ENCODE measurements at regions not wholly inside any gene's neighbourhood (a gene's known extent, or its start where the extent isn't known, plus 50 kb on each side); places are given as distances from the start of the nearest gene placed in this dataset.

DNA sequence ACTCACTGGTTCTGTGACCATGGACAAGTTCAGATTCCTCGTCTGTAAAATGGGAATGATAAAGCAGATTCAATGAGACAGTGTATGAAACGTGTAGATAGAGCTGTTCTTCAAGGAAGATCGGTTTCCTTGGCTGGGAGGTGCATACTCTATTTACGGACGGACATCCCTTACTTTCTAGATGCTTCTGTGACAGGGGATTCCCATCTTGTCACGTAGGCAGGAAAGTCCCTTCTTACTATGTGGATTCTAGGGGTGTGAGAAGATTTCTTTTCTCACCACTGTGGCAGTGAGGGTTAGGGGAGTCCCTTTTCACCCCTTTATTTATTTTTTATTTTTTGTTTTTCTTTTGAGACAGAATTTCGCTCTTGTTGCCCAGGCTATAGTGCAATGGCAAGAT is 180.9 kb upstream of the TBL1XR1 start:
- Histone ChIP-seq H3K4me3 (no peak overlapping the region), H3K27ac (no peak overlapping the region), H3K27me3 (no peaks in the 10 kb centered on the region), H3K4me1 (no peaks in the 10 kb centered on the region), H3K36me3 (no peaks in the 10 kb centered on the region), H3K9me3 (no peaks in the 10 kb centered on the region)
- TF ChIP-seq, protein P1, sequence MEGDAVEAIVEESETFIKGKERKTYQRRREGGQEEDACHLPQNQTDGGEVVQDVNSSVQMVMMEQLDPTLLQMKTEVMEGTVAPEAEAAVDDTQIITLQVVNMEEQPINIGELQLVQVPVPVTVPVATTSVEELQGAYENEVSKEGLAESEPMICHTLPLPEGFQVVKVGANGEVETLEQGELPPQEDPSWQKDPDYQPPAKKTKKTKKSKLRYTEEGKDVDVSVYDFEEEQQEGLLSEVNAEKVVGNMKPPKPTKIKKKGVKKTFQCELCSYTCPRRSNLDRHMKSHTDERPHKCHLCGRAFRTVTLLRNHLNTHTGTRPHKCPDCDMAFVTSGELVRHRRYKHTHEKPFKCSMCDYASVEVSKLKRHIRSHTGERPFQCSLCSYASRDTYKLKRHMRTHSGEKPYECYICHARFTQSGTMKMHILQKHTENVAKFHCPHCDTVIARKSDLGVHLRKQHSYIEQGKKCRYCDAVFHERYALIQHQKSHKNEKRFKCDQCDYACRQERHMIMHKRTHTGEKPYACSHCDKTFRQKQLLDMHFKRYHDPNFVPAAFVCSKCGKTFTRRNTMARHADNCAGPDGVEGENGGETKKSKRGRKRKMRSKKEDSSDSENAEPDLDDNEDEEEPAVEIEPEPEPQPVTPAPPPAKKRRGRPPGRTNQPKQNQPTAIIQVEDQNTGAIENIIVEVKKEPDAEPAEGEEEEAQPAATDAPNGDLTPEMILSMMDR (IDR thresholded peaks at IDR 0.05): no peak
- no peak for DNase-seq
- ATAC-seq: no peak
- 84 to 85% methylated on average over 7 of the region's 7 CpGs for WGBS, 2 donors
- intact Hi-C loops (cut with DNase I): no loop called here
- no peak for FAIRE-seq

DNA sequence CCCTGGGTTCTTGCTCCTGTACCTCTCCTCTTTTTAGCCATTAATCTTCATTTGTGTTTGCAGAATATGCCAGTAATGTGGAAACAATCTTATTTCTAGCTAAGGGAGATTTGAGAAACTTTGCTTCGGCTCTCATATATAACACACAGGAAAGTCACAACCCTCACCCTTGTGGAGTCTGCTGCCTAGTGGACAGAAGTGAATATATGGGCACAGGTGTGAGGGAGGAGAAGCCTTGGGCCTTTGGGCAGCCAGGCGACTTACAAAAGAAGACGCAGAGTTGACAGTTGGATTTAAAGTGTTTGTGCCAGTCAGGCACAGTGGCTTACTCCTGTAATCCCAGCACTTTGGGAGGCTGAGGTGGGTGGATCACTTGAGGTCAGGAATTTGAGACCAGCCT is 181.8 kb upstream of the TBL1XR1 start:
- WGBS, 2 donors: 37 to 42% methylated on average over 3 of the region's 3 CpGs
- Histone ChIP-seq H3K27me3 (no peaks in the 10 kb centered on the region), H3K36me3 (no peaks in the 10 kb centered on the region), H3K9me3 (no peaks in the 10 kb centered on the region), H3K4me1 (no peaks in the 10 kb centered on the region), H3K4me3 (no peak overlapping the region), H3K27ac (no peak overlapping the region)
- DNase-seq (peak in 1 of 6 donors; percentile 39), FAIRE-seq (no peak), ATAC-seq (peak; percentile 78 to 95 (median 82))
- TF ChIP-seq, protein P1 (IDR thresholded peaks at IDR 0.05): no peak
- intact Hi-C loops (cut with DNase I): no loop called here

DNA sequence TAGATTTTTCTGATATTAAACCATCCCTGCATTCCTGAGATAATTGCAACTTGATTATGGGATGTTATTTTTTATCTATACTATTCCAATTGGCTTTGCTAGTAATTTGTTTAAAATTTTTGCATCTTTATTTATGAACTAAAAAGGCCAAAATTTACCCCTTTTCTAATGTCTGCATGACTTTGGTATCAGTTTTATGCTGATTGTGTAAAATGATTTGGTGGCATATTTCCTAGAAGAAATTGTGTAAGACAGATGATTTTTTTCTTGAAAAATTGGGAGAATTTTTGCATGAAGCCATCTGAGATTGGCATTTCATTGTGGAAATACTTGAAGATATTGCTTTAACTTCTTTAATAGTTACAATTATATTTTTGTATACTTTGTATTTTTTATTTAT is 183.8 kb upstream of the TBL1XR1 start:
- H3K9me3 ChIP-seq: no peaks in the 10 kb centered on the region
- no peaks in the 10 kb centered on the region for H3K36me3 ChIP-seq
- no peak overlapping the region for H3K4me3 ChIP-seq
- intact Hi-C loops (cut with DNase I): no loop called here
- H3K27ac ChIP-seq: no peak overlapping the region
- TF ChIP-seq, protein P1 (IDR thresholded peaks at IDR 0.05): no peak
- H3K27me3 ChIP-seq: no peaks in the 10 kb centered on the region
- no peaks in the 10 kb centered on the region for H3K4me1 ChIP-seq
- DNase-seq (no peak), ATAC-seq (no peak), FAIRE-seq (no peak)

DNA sequence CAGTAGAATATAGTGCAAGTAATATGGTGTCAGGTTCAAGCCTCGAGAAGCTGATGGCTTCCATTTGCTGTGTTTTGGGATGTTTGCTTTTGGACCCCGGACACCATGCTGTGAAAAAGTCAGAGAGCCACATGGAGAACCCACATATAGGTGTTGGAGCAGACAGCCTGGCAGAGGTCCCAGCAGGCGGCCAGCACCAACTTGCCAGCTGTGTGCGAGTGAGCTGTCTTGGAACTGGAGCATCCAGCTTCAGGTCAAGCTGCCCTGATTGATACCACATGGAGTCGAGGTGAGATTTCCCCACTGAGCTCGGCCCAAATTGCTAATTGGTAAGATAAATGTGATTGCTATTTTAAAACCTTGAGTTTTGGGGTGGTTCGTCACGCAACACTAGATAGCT is 185.7 kb upstream of the TBL1XR1 start:
- TF ChIP-seq, protein P1 (IDR thresholded peaks at IDR 0.05): no peak
- intact Hi-C loops (cut with DNase I): no loop called here
- no peak overlapping the region for H3K27ac ChIP-seq
- DNase-seq (no peak), ATAC-seq (no peak), FAIRE-seq (no peak)
- no peaks in the 10 kb centered on the region for H3K36me3 ChIP-seq
- H3K27me3 ChIP-seq: no peaks in the 10 kb centered on the region
- H3K4me3 ChIP-seq: no peak overlapping the region
- no peaks in the 10 kb centered on the region for H3K9me3 ChIP-seq
- 76 to 84% methylated on average over 8 of the region's 8 CpGs for WGBS, 2 donors
- H3K4me1 ChIP-seq: no peaks in the 10 kb centered on the region

DNA sequence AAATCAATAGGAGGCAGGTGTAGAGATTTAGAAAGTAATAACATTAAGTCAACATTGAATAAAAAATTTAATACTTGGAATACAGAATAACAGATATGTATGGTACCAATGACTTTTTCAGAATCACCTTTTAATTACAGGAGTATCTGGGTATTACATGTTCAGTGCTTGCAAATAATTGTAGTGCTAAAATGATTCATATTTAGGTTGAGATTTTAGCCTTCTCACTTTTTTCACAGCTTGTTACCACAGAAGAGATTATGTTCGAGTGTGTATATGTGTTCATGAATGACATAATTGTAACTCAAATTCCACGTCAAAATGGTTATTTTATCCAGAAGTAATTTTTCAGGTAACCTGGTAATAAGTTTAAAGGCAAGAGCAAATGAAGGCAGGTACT is 187.9 kb upstream of the TBL1XR1 start:
- Histone ChIP-seq H3K9me3 (no peaks in the 10 kb centered on the region), H3K36me3 (no peaks in the 10 kb centered on the region), H3K27me3 (no peaks in the 10 kb centered on the region), H3K4me3 (no peak overlapping the region), H3K27ac (no peak overlapping the region), H3K4me1 (no peaks in the 10 kb centered on the region)
- ATAC-seq (no peak), FAIRE-seq (no peak), DNase-seq (no peak)
- intact Hi-C loops (cut with DNase I): no loop called here
- TF ChIP-seq, protein P1 (IDR thresholded peaks at IDR 0.05): no peak
- 77 to 83% methylated on average over 2 of the region's 2 CpGs for WGBS, 2 donors

Data from pancreas (tissue), 10 donors.